ENCODE measurements at regions not wholly inside any gene's neighbourhood (a gene's known extent, or its start where the extent isn't known, plus 50 kb on each side); places are given as distances from the start of the nearest gene placed in this dataset.

GRCh38 chr2:222025881-222026271 is 272.9 kb downstream of the PAX3 start (continued):
- TF ChIP-seq ZNF274 (IDR thresholded peaks at IDR 0.05; ENCODE audit: borderline replicate concordance, extremely low read depth, low read length): no peak
- TF ChIP-seq SUZ12 (IDR thresholded peaks at IDR 0.05; ENCODE audit: low read length): no peak
- no peak for TF ChIP-seq ASH2L (IDR thresholded peaks at IDR 0.05; ENCODE audit: low read length)
- TF ChIP-seq CBX5 (IDR thresholded peaks at IDR 0.05; ENCODE audit: low read depth, low read length): no peak
- TF ChIP-seq MAX (IDR thresholded peaks at IDR 0.05): no peak
- TF ChIP-seq CREB1 (IDR thresholded peaks at IDR 0.05): no peak
- TF ChIP-seq ATF2 (IDR thresholded peaks at IDR 0.05; ENCODE audit: low read length): peak; percentile 71; the same call in 1 of the 2 replicates
- TF ChIP-seq, protein P1, sequence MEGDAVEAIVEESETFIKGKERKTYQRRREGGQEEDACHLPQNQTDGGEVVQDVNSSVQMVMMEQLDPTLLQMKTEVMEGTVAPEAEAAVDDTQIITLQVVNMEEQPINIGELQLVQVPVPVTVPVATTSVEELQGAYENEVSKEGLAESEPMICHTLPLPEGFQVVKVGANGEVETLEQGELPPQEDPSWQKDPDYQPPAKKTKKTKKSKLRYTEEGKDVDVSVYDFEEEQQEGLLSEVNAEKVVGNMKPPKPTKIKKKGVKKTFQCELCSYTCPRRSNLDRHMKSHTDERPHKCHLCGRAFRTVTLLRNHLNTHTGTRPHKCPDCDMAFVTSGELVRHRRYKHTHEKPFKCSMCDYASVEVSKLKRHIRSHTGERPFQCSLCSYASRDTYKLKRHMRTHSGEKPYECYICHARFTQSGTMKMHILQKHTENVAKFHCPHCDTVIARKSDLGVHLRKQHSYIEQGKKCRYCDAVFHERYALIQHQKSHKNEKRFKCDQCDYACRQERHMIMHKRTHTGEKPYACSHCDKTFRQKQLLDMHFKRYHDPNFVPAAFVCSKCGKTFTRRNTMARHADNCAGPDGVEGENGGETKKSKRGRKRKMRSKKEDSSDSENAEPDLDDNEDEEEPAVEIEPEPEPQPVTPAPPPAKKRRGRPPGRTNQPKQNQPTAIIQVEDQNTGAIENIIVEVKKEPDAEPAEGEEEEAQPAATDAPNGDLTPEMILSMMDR (IDR thresholded peaks at IDR 0.05; ENCODE audit: control extremely low read depth in 1 of 3, insufficient read depth in 1 of 3, low read depth in 1 of 3, low read length in 3 of 3): no peak
- TF ChIP-seq SP1 (IDR thresholded peaks at IDR 0.05; ENCODE audit: low read depth, low read length): peak; percentile 77
- no peak for TF ChIP-seq PHF8 (conservative IDR thresholded peaks at IDR 0.05; ENCODE audit: low read depth, low read length)
- TF ChIP-seq TCF12 (IDR thresholded peaks at IDR 0.05; ENCODE audit: low read depth, low read length): peak; percentile 87
- TF ChIP-seq BCL11A (IDR thresholded peaks at IDR 0.05; ENCODE audit: low read depth in 2 of 2, low read length in 2 of 2): peak; percentile 71 to 76
- TF ChIP-seq RFX5 (IDR thresholded peaks at IDR 0.05; ENCODE audit: borderline replicate concordance, low read depth, low read length): no peak
- peak; percentile 93 for TF ChIP-seq POU5F1 (IDR thresholded peaks at IDR 0.05; ENCODE audit: low read depth, low read length)
- no peak for TF ChIP-seq USF2 (IDR thresholded peaks at IDR 0.05; ENCODE audit: low read length)
- TF ChIP-seq SP4 (IDR thresholded peaks at IDR 0.05; ENCODE audit: low read length): no peak
- TF ChIP-seq BRCA1 (IDR thresholded peaks at IDR 0.05; ENCODE audit: low read depth, low read length): no peak
- no peak for TF ChIP-seq RNF2 (IDR thresholded peaks at IDR 0.05; ENCODE audit: borderline replicate concordance, low read depth, low read length, missing control alignments, poor library complexity, severe bottlenecking)
- TF ChIP-seq SAP30 (IDR thresholded peaks at IDR 0.05; ENCODE audit: insufficient read depth, insufficient replicate concordance, low read length): no peak
- 0 out of 2 replicates have a peak, but pooled peaks have one; percentile 14 for TF ChIP-seq YY1 (IDR thresholded peaks at IDR 0.05; ENCODE audit: low read depth, low read length)

Data from H1 (cell line).